B cell (primary cell): ENCODE measurements at regions not wholly inside any gene's neighbourhood (a gene's known extent, or its start where the extent isn't known, plus 50 kb on each side); places are given as distances from the start of the nearest gene placed in this dataset.

Source experiments
- ATAC-seq: fragments of 200-7000 bp; cut with Tn5 transposase; one replicate; pipeline ENCODE4 v1.10.0; 2021; ENCODE audit warnings: low read depth, mild to moderate bottlenecking, moderate number of reproducible peaks, moderate library complexity
- CTCF ChIA-PET: fragments of 350-600 bp; sonication (Branson Sonifier 250); formaldehyde crosslinking; loops from one replicate; lab custom pipeline; 2021; ENCODE audit warnings: antibody characterized with exemption, inconsistent platforms; lab: Charles Lee
- POLR2A ChIA-PET: fragments of 350-600 bp; sonication (Branson Sonifier 250); formaldehyde crosslinking; loops from one replicate; lab custom pipeline; 2021; ENCODE audit warnings: antibody characterized with exemption; lab: Charles Lee
- DNase-seq: peaks from one replicate; pipeline ENCODE4 v3.0.0; 2013
- H2AFZ ChIP-seq: 2 replicates; pipeline ENCODE4 v1.6.1; 2012; ENCODE audit warnings: mild to moderate bottlenecking, low read depth, low read length; ENCODE audit not compliant: insufficient read depth, poor library complexity, severe bottlenecking
- H3K27ac ChIP-seq, 2 donors: 1 replicate in 1 of 2; 2 replicates in 1 of 2; pipeline ENCODE4 v1.5.1; 2012 to 2013; ENCODE audit warnings: low read length in 2 of 2, mild to moderate bottlenecking in 2 of 2, moderate library complexity in 1 of 2
- H3K27me3 ChIP-seq, 4 experiments: fragments of 200-600 bp in 1 of 4; sonication (generic) in 1 of 4; replicated peaks in 1 of 4; 1 replicate in 2 of 4; 2 replicates in 2 of 4; pipeline versions ENCODE4 v1.6.1 to v1.7.0; 2013 to 2016; ENCODE audit warnings: low read length in 3 of 4, mild to moderate bottlenecking in 2 of 4, mixed read lengths in 1 of 4, moderate library complexity in 1 of 4; ENCODE audit not compliant: insufficient read depth in 4 of 4, control insufficient read depth in 3 of 4; ENCODE audit errors: control extremely low read depth in 1 of 4
- H3K36me3 ChIP-seq, 2 experiments: replicated peaks in 1 of 2; 1 replicate in 1 of 2; 2 replicates in 1 of 2; pipeline versions ENCODE4 v1.6.1 to v1.7.1; 2013; ENCODE audit warnings: low read length in 1 of 2; ENCODE audit not compliant: insufficient read depth in 2 of 2, control insufficient read depth in 1 of 2; ENCODE audit errors: control extremely low read depth in 1 of 2, extremely low read depth in 1 of 2
- H3K4me1 ChIP-seq, 2 donors: fragments of 200-600 bp in 1 of 2; sonication (generic) in 1 of 2; 1 replicate in 1 of 2; 2 replicates in 1 of 2; pipeline versions ENCODE4 v1.5.1 to v1.6.1; 2013 to 2017; ENCODE audit warnings: low read length in 2 of 2; ENCODE audit not compliant: control insufficient read depth in 2 of 2, insufficient read depth in 2 of 2
- H3K4me2 ChIP-seq: replicated peaks from 2 replicates; pipeline ENCODE3; 2012; ENCODE audit warnings: mild to moderate bottlenecking, low read depth, low read length; ENCODE audit not compliant: poor library complexity, severe bottlenecking
- H3K4me3 ChIP-seq, 5 experiments: fragments of 200-600 bp in 1 of 5; sonication (generic) in 1 of 5; 1 replicate in 3 of 5; 2 replicates in 2 of 5; pipeline versions ENCODE4 v1.5.1 to v1.7.0; 2011 to 2016; ENCODE audit warnings: low read length in 4 of 5, mild to moderate bottlenecking in 4 of 5, low read depth in 2 of 5, control low read depth in 1 of 5, moderate library complexity in 1 of 5; ENCODE audit not compliant: insufficient read depth in 1 of 5; ENCODE audit errors: control extremely low read depth in 1 of 5, extremely low read depth in 1 of 5
- H3K79me2 ChIP-seq: fragments of 200-600 bp; sonication (generic); one replicate; pipeline ENCODE4 v1.6.0; 2016; ENCODE audit warnings: low read length; ENCODE audit not compliant: control insufficient read depth, insufficient read depth
- H3K9ac ChIP-seq: fragments of 200-600 bp; sonication (generic); 2 replicates; pipeline ENCODE4 v1.6.1; 2017; ENCODE audit warnings: mild to moderate bottlenecking, low read length, moderate library complexity
- H3K9me3 ChIP-seq, 3 donors: one replicate each; pipeline versions ENCODE4 v1.6.1 to v1.7.1; 2013; ENCODE audit warnings: low read length in 2 of 3; ENCODE audit not compliant: control insufficient read depth in 2 of 3, insufficient read depth in 1 of 3; ENCODE audit errors: control extremely low read depth in 1 of 3
- H4K20me1 ChIP-seq: 2 replicates; pipeline ENCODE4 v1.6.0; 2012; ENCODE audit warnings: mild to moderate bottlenecking, low read length; ENCODE audit not compliant: insufficient read depth, control insufficient read depth, poor library complexity, severe bottlenecking
- H3K27ac Mint-ChIP-seq: one replicate; pipeline ENCODE4 v1.8.0; 2021; ENCODE audit warnings: mixed read lengths
- H3K27me3 Mint-ChIP-seq: one replicate; pipeline ENCODE4 v1.8.0; 2021; ENCODE audit warnings: mixed read lengths
- H3K4me1 Mint-ChIP-seq: one replicate; pipeline ENCODE4 v1.8.0; 2021; ENCODE audit warnings: mixed read lengths
- H3K4me3 Mint-ChIP-seq: one replicate; pipeline ENCODE4 v1.8.0; 2021; ENCODE audit warnings: mixed read lengths
- H3K9me3 Mint-ChIP-seq: one replicate; pipeline ENCODE4 v1.8.0; 2022; ENCODE audit warnings: mixed read lengths; ENCODE audit not compliant: insufficient read depth
- CTCF ChIP-seq: fragments of 200-600 bp; IDR thresholded peaks from one replicate; pipeline ENCODE4 v1.8.0; 2022; ENCODE audit warnings: antibody characterized with exemption, mild to moderate bottlenecking
- EZH2 ChIP-seq: IDR thresholded peaks from 2 replicates; pipeline ENCODE4 v1.6.1; 2012; ENCODE audit warnings: borderline replicate concordance, low read depth, mild to moderate bottlenecking, moderate library complexity, low read length; ENCODE audit not compliant: insufficient read depth, poor library complexity, severe bottlenecking
- WGBS: methylation state at CpG from one replicate; pipeline ENCODE4 v1.1.5; 2013; ENCODE audit warnings: missing lambda C conversion rate; ENCODE audit not compliant: insufficient coverage; 5-methylcytosine and 5-hydroxymethylcytosine counted together
- intact Hi-C: fragments of 100-400 bp; cut with micrococcal nuclease; formaldehyde crosslinking; loops from one replicate; pipeline ENCODE4 v1.10.0; 2022

- Histone ChIP-seq H3K4me1 (no peaks in the 10 kb centered on the region), H3K36me3 (no peaks in the 10 kb centered on the region), H2AFZ (no peak overlapping the region), H3K9me3 (no peaks in the 10 kb centered on the region), H3K27me3 (no peaks in the 10 kb centered on the region), H3K4me2 (no peak overlapping the region), H3K79me2 (no peaks in the 10 kb centered on the region), H3K4me3 (no peak overlapping the region), H3K9ac (no peak overlapping the region), H4K20me1 (no peaks in the 10 kb centered on the region), H3K27ac (no peak overlapping the region)
- intact Hi-C loops, result no loop called here
- ChIA-PET CTCF (no interaction called here), POLR2A (no interaction called here)
- Mint-ChIP-seq H3K27ac (no peak overlapping the region), H3K4me3 (no peak overlapping the region), H3K9me3 (no peaks in the 10 kb centered on the region), H3K4me1 (no peaks in the 10 kb centered on the region), H3K27me3 (peaks cover 12% of the 10 kb centered on the region)
- WGBS, result no CpG with 5 or more reads among the region's 3 CpGs
- DNase-seq (no peak), ATAC-seq (no peak)
- TF ChIP-seq EZH2 (no peak), CTCF (no peak)
These were observed 425.5 kb downstream of the GXYLT1 start for GRCh38 chr12:41719214-41719613.

- Histone ChIP-seq H3K27ac (no peak overlapping the region), H3K36me3 (no peaks in the 10 kb centered on the region), H3K4me2 (no peak overlapping the region), H3K79me2 (no peaks in the 10 kb centered on the region), H3K9ac (no peak overlapping the region), H3K4me1 (no peaks in the 10 kb centered on the region), H3K4me3 (no peak overlapping the region), H3K9me3 (no peaks in the 10 kb centered on the region), H3K27me3 (no peaks in the 10 kb centered on the region), H4K20me1 (no peaks in the 10 kb centered on the region), H2AFZ (no peak overlapping the region)
- no CpG with 5 or more reads among the region's 3 CpGs for WGBS
- CTCF ChIA-PET, result no interaction called here
- ATAC-seq (no peak), DNase-seq (no peak)
- no peaks in the 10 kb centered on the region for H3K9me3 Mint-ChIP-seq
- no peak for TF ChIP-seq CTCF
- TF ChIP-seq EZH2, result no peak
- H3K4me3 Mint-ChIP-seq, result no peak overlapping the region
- intact Hi-C loops, result no loop called here
- H3K27ac Mint-ChIP-seq, result no peak overlapping the region
- no peaks in the 10 kb centered on the region for H3K4me1 Mint-ChIP-seq
- POLR2A ChIA-PET, result no interaction called here
- H3K27me3 Mint-ChIP-seq, result peaks cover 15% of the 10 kb centered on the region
These were observed 429.4 kb downstream of the GXYLT1 start for GRCh38 chr12:41715256-41715655.
